Esophagus muscularis mucosa (tissue), 4 donors: ENCODE measurements at regions not wholly inside any gene's neighbourhood (a gene's known extent, or its start where the extent isn't known, plus 50 kb on each side); places are given as distances from the start of the nearest gene placed in this dataset.

Experiments
- EP300 ChIP-seq: sonication (generic); formaldehyde crosslinking; IDR thresholded peaks from one replicate; pipeline ENCODE4 v1.6.1; 2017; ENCODE audit warnings: antibody characterized with exemption
- POLR2A ChIP-seq: fragments of 450-650 bp; IDR thresholded peaks from one replicate; pipeline ENCODE4 v1.6.1; 2017; ENCODE audit warnings: antibody characterized with exemption, moderate library complexity, mild to moderate bottlenecking, low read depth
- TF ChIP-seq, protein P1 (sequence below), 3 experiments: fragments of 200-600 bp in 2 of 3; fragments of 450-650 bp in 1 of 3; sonication (generic) in 2 of 3; IDR thresholded peaks; one replicate each; pipeline ENCODE4 v1.5.1; 2017 to 2019; ENCODE audit warnings: antibody characterized with exemption in 3 of 3, mild to moderate bottlenecking in 2 of 3, moderate library complexity in 1 of 3

DNA sequence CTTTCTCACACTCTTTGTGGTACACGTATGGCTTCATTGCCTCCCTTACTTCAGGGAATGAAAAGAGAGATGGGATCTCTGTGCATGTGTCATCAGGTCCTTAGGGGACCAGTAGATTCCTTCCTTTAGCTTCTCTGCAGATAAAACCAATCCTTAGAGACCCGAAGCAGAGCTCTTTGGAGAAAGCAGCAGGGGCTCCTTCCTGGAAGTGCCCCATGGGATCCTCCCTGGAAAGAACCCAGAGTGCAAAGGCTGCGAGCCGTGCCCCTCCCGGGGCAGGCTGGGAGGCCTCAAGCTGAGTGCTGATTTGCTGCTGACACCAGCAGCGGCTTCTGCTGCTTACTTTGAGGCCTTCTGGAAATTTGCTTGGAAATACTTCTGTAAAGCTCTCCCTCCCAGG is 328.6 kb upstream of the RGMA start:
- TF ChIP-seq POLR2A (no peak), EP300 (no peak)
- TF ChIP-seq, protein P1, sequence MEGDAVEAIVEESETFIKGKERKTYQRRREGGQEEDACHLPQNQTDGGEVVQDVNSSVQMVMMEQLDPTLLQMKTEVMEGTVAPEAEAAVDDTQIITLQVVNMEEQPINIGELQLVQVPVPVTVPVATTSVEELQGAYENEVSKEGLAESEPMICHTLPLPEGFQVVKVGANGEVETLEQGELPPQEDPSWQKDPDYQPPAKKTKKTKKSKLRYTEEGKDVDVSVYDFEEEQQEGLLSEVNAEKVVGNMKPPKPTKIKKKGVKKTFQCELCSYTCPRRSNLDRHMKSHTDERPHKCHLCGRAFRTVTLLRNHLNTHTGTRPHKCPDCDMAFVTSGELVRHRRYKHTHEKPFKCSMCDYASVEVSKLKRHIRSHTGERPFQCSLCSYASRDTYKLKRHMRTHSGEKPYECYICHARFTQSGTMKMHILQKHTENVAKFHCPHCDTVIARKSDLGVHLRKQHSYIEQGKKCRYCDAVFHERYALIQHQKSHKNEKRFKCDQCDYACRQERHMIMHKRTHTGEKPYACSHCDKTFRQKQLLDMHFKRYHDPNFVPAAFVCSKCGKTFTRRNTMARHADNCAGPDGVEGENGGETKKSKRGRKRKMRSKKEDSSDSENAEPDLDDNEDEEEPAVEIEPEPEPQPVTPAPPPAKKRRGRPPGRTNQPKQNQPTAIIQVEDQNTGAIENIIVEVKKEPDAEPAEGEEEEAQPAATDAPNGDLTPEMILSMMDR (IDR thresholded peaks at IDR 0.05), result no peak
